ENCODE measurements at regions not wholly inside any gene's neighbourhood (a gene's known extent, or its start where the extent isn't known, plus 50 kb on each side); places are given as distances from the start of the nearest gene placed in this dataset.
"Not testable (repeated sequence)": the region's sequence is repeated elsewhere in the genome, so short reads cannot be mapped to it uniquely, and the experiment has no call there.

DNA sequence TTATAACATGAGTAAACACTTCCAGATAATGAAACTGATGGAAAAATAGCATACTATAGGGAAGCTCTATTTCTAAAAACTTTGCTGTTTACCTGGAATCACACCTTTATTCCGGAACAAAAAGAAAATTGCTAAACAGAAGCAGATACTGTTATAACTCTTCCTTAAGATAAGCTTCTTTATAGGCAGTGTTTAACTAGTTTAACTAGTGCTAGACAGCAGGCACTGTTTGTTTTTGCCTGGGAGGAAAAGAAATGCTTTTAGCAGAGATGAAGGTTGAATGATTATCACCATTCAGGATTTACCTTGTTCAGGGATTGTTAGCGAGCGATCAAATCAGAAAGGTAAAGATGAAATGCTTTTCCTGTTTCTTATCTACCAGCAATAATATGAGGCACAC, 54.7 kb upstream of the PDPR start:
- not testable (repeated sequence) for H3K27ac ChIP-seq; H3K36me3 ChIP-seq; H3K27me3 ChIP-seq; DNase-seq (ENCODE audit: low spot score in 2 of 2); H3K4me3 ChIP-seq; H3K9me3 ChIP-seq
- peaks cover 17% of the 10 kb centered on the region for H3K4me1 ChIP-seq
- 91% methylated on average over 3 of the region's 3 CpGs for WGBS

GRCh38 chr16:70060521-70061027, 53.6 kb upstream of the PDPR start:
- not testable (repeated sequence) for H3K27me3 ChIP-seq; H3K4me3 ChIP-seq; H3K36me3 ChIP-seq; H3K9me3 ChIP-seq; H3K27ac ChIP-seq; DNase-seq (ENCODE audit: low spot score in 2 of 2)
- WGBS = 84% methylated on average over 8 of the region's 8 CpGs
- peaks cover 22% of the 10 kb centered on the region for H3K4me1 ChIP-seq

DNA sequence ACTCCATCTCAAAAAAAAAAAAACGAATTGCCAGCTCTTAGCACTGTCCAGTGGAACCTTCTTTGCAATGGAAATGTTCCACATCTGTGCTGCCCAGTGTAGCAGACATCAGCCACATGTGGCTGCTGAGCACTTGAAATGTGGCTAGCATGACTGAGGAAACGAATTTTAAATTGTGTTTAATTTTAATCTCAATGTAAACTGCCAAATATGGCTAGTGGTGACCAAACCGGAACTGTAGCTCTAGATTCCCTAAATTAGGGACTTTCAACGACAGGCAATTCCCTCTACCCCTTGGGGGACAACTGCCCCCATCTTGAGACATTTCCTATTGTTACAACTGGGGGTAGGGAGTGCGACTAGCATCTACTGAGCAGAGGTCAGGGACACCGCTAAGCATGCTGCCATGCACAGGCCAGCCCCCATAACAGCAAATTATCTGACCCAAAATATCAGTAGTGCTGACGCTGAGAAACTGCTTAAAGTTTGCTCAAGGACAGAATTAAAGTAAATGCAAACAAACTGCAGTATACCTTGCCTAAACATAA, 52.4 kb upstream of the PDPR start:
- H3K27ac ChIP-seq; H3K36me3 ChIP-seq; H3K9me3 ChIP-seq; H3K4me3 ChIP-seq; H3K27me3 ChIP-seq; DNase-seq (ENCODE audit: low spot score in 2 of 2): not testable (repeated sequence)
- peaks cover 25% of the 10 kb centered on the region for H3K4me1 ChIP-seq
- 58% methylated on average over 6 of the region's 7 CpGs for WGBS

GRCh38 chr16:70062947-70063346, 51.2 kb upstream of the PDPR start:
- not testable (repeated sequence) for H3K9me3 ChIP-seq; H3K36me3 ChIP-seq; DNase-seq (ENCODE audit: low spot score in 2 of 2); H3K27me3 ChIP-seq; H3K27ac ChIP-seq; H3K4me3 ChIP-seq
- WGBS = 81% methylated on average over 3 of the region's 3 CpGs
- H3K4me1 ChIP-seq = peaks cover 19% of the 10 kb centered on the region

Data from suprapubic skin (tissue), 4 donors.